HepG2 (cell line): ENCODE measurements at regions not wholly inside any gene's neighbourhood (a gene's known extent, or its start where the extent isn't known, plus 50 kb on each side); places are given as distances from the start of the nearest gene placed in this dataset.

ENCODE experiments used
- ATAC-seq: fragments of 200-7000 bp; cut with Tn5 transposase; 3 replicates; pipeline ENCODE4 v1.9.1; 2020; ENCODE audit warnings: mild to moderate bottlenecking, moderate library complexity
- BruUV-seq: library from RNA; stranded (reverse); fragments of 400-500 nt; replicated peaks from 2 replicates; lab custom pipeline; 2021; lab: Mats Ljungman, UMichigan
- CTCF ChIA-PET: fragments of 300-600 bp; formaldehyde crosslinking; extraction: SDS; loops from one replicate; lab custom pipeline; 2021; ENCODE audit warnings: low total read pairs, inconsistent platforms, low intra/inter-chr PET ratio; lab: Yijun Ruan, JAX
- POLR2A ChIA-PET: fragments of 350-600 bp; sonication (Branson Sonifier 250); formaldehyde crosslinking; loops from one replicate; lab custom pipeline; 2020; ENCODE audit warnings: antibody characterized with exemption, inconsistent platforms; lab: Yijun Ruan, JAX
- DNase-seq: peaks from one replicate; pipeline ENCODE4 v3.0.0-alpha.2; 2015; ENCODE audit warnings: low spot score
- FAIRE-seq: peaks from 3 replicates; lab custom pipeline; 2011; peaks lifted over from hg19 to GRCh38; lab: Jason Lieb, UNC
- H2AFZ ChIP-seq: one replicate; pipeline ENCODE4 v1.6.1; 2011; ENCODE audit warnings: low read length, inconsistent platforms
- H3K27ac ChIP-seq: fragments of 300-600 bp; 3 replicates; pipeline ENCODE4 v1.8.0; 2011; ENCODE audit warnings: mixed run types, mild to moderate bottlenecking, mixed read lengths, low read length, inconsistent platforms; ENCODE audit not compliant: insufficient read depth; ENCODE audit errors: extremely low read length
- H3K27me3 ChIP-seq, 2 experiments: fragments of 200-600 bp in 1 of 2; 2 replicates in 1 of 2; 3 replicates in 1 of 2; pipeline versions ENCODE4 v1.6.0 to v1.8.0; 2011; ENCODE audit warnings: low read length in 2 of 2, mild to moderate bottlenecking in 2 of 2, moderate library complexity in 2 of 2, inconsistent platforms in 1 of 2; ENCODE audit not compliant: insufficient read depth in 2 of 2, control insufficient read depth in 1 of 2
- H3K36me3 ChIP-seq, 2 experiments: fragments of 200-600 bp in 1 of 2; replicated peaks in 1 of 2; 2 replicates in 1 of 2; 3 replicates in 1 of 2; pipeline versions ENCODE4 v1.5.1 to v1.8.0; 2011; ENCODE audit warnings: low read length in 2 of 2, inconsistent platforms in 1 of 2; ENCODE audit not compliant: insufficient read depth in 2 of 2, control insufficient read depth in 1 of 2
- H3K4me1 ChIP-seq: 2 replicates; pipeline ENCODE4 v1.5.1; 2012; ENCODE audit warnings: low read length, inconsistent platforms; ENCODE audit not compliant: insufficient read depth
- H3K4me2 ChIP-seq: 2 replicates; pipeline ENCODE4 v1.6.0; 2011; ENCODE audit warnings: low read depth, low read length, inconsistent platforms
- H3K4me3 ChIP-seq, 3 experiments: fragments of 200-600 bp in 1 of 3; sonication (generic), shearing (Covaris generic) in 1 of 3; replicated peaks in 1 of 3; 2 replicates each; pipeline ENCODE4 v1.5.1; 2011 to 2016; ENCODE audit warnings: low read length in 3 of 3, inconsistent platforms in 2 of 3, low read depth in 2 of 3, mild to moderate bottlenecking in 2 of 3, control low read depth in 1 of 3, mixed read lengths in 1 of 3; ENCODE audit not compliant: insufficient read depth in 1 of 3
- H3K79me2 ChIP-seq: one replicate; pipeline ENCODE4 v1.6.1; 2011; ENCODE audit warnings: low read length, inconsistent platforms; ENCODE audit not compliant: insufficient read depth
- H3K9ac ChIP-seq: 2 replicates; pipeline ENCODE4 v1.6.0; 2011; ENCODE audit warnings: mild to moderate bottlenecking, low read depth, low read length, inconsistent platforms; ENCODE audit not compliant: insufficient read depth
- H3K9me3 ChIP-seq: 2 replicates; pipeline ENCODE4 v1.5.1; 2012; ENCODE audit warnings: mild to moderate bottlenecking, low read length
- H4K20me1 ChIP-seq: 2 replicates; pipeline ENCODE4 v1.6.0; 2011; ENCODE audit warnings: inconsistent platforms, mild to moderate bottlenecking, low read length, moderate library complexity; ENCODE audit not compliant: insufficient read depth
- ETV5 ChIP-seq: IDR thresholded peaks from 2 replicates; pipeline ENCODE4 v1.6.1; 2018; ENCODE audit warnings: missing biosample characterization, missing genetic modification reagents, inconsistent platforms, borderline replicate concordance
- GATA4 ChIP-seq: sonication (generic); IDR thresholded peaks from 2 replicates; pipeline ENCODE4 v1.6.1; 2016; ENCODE audit warnings: antibody characterized with exemption, low read depth, borderline replicate concordance
- MEIS2 ChIP-seq: sonication (generic); formaldehyde crosslinking; IDR thresholded peaks from 2 replicates; pipeline ENCODE4 v1.9.0; 2021; ENCODE audit warnings: mild to moderate bottlenecking, missing genetic modification reagents
- PAXIP1 ChIP-seq: sonication (generic); formaldehyde crosslinking; conservative IDR thresholded peaks from 2 replicates; pipeline ENCODE4 v1.4.0; 2020; ENCODE audit warnings: mild to moderate bottlenecking, missing genetic modification reagents, moderate library complexity
- SAP130 ChIP-seq: IDR thresholded peaks from 2 replicates; pipeline ENCODE4 v1.6.1; 2016; ENCODE audit warnings: low read depth
- XBP1 ChIP-seq: sonication (generic); formaldehyde crosslinking; IDR thresholded peaks from 2 replicates; pipeline ENCODE4 v1.5.0; 2020; ENCODE audit warnings: missing genetic modification reagents
- ZNF546 ChIP-seq: sonication (generic); formaldehyde crosslinking; conservative IDR thresholded peaks from 2 replicates; pipeline ENCODE4 v1.8.1; 2023; ENCODE audit warnings: mild to moderate bottlenecking, missing genetic modification reagents
- ZNF660 ChIP-seq: sonication (generic); formaldehyde crosslinking; IDR thresholded peaks from 2 replicates; pipeline ENCODE4 v1.5.1; 2020; ENCODE audit warnings: mild to moderate bottlenecking, low read depth, missing genetic modification reagents, borderline replicate concordance
- ZNF780A ChIP-seq: sonication (generic); formaldehyde crosslinking; IDR thresholded peaks from 2 replicates; pipeline ENCODE4 v1.8.0; 2022; ENCODE audit warnings: mild to moderate bottlenecking, missing genetic modification reagents, moderate library complexity
- ZSCAN12 ChIP-seq: sonication (generic); formaldehyde crosslinking; IDR thresholded peaks from 2 replicates; pipeline ENCODE4 v1.9.0; 2021; ENCODE audit warnings: mild to moderate bottlenecking, missing genetic modification reagents
- ZSCAN30 ChIP-seq: sonication (generic); formaldehyde crosslinking; IDR thresholded peaks from 2 replicates; pipeline ENCODE4 v1.5.0; 2020; ENCODE audit warnings: mild to moderate bottlenecking, missing genetic modification reagents
- WGBS: methylation state at CpG from one replicate; pipeline ENCODE4 v1.1.6; 2017; ENCODE audit warnings: low lambda C conversion rate; 5-methylcytosine and 5-hydroxymethylcytosine counted together
- in situ Hi-C: cut with HindIII; loops from 2 replicates; pipeline ENCODE4 v1.10.0; 2017; ENCODE audit warnings: low pct_unique_long_range_greater_than_20kb; ENCODE audit not compliant: extremely low pct_ligation_motif_present
- intact Hi-C: fragments of 100-400 bp; cut with micrococcal nuclease; formaldehyde crosslinking; loops from one replicate; pipeline ENCODE4 v1.10.0; 2022; ENCODE audit not compliant: unreplicated experiment
- TF ChIP-seq, protein P1 (sequence below): sonication (generic); formaldehyde crosslinking; IDR thresholded peaks from 2 replicates; pipeline ENCODE4 v1.8.0; 2022; ENCODE audit warnings: mild to moderate bottlenecking, missing genetic modification reagents; ENCODE audit not compliant: insufficient replicate concordance
- TF ChIP-seq, protein P2 (sequence below): IDR thresholded peaks from 2 replicates; pipeline ENCODE4 v1.6.1; 2016; ENCODE audit warnings: mild to moderate bottlenecking
- TF ChIP-seq, protein P3 (sequence below): sonication (generic); formaldehyde crosslinking; IDR thresholded peaks from 2 replicates; pipeline ENCODE4 v1.4.0; 2020; ENCODE audit warnings: mild to moderate bottlenecking, low read depth, missing genetic modification reagents
- TF ChIP-seq, protein P4 (sequence below): sonication (generic); formaldehyde crosslinking; IDR thresholded peaks from 2 replicates; pipeline ENCODE4 v1.4.0; 2020; ENCODE audit warnings: missing genetic modification reagents, mild to moderate bottlenecking, borderline replicate concordance

DNA sequence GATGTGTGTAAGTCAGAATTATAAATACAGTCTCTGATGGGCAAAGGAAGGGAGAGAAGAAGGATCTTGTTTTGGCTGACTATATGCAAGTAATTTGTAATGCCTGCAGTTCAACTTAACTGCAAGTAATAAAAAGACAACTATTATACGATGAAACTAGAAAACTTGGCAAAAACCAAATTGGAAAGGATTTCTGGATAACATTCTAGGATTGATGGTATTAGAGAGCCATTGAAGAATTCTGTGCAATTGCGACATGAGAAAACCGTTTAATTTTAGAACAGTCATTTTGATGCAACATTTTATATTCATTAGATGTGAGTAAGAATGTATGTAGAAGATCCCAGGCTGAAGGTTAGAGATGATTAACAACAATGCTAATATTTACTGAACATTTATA, 1334.1 kb downstream of the EFNB2 start:
- ATAC-seq, result no peak
- TF ChIP-seq MEIS2 (CRISPR knock-in tag) (no peak), ZNF660 (CRISPR knock-in tag) (no peak), PAXIP1 (no peak), GATA4 (no peak), ETV5 (CRISPR knock-in tag) (no peak), ZNF546 (CRISPR knock-in tag) (no peak), SAP130 (no peak), ZSCAN30 (CRISPR knock-in tag) (no peak), ZNF780A (CRISPR knock-in tag) (no peak), XBP1 (CRISPR knock-in tag) (no peak), ZSCAN12 (CRISPR knock-in tag) (no peak)
- TF ChIP-seq, protein P1, sequence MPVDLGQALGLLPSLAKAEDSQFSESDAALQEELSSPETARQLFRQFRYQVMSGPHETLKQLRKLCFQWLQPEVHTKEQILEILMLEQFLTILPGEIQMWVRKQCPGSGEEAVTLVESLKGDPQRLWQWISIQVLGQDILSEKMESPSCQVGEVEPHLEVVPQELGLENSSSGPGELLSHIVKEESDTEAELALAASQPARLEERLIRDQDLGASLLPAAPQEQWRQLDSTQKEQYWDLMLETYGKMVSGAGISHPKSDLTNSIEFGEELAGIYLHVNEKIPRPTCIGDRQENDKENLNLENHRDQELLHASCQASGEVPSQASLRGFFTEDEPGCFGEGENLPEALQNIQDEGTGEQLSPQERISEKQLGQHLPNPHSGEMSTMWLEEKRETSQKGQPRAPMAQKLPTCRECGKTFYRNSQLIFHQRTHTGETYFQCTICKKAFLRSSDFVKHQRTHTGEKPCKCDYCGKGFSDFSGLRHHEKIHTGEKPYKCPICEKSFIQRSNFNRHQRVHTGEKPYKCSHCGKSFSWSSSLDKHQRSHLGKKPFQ (CRISPR knock-in tag), result no peak
- TF ChIP-seq, protein P2, sequence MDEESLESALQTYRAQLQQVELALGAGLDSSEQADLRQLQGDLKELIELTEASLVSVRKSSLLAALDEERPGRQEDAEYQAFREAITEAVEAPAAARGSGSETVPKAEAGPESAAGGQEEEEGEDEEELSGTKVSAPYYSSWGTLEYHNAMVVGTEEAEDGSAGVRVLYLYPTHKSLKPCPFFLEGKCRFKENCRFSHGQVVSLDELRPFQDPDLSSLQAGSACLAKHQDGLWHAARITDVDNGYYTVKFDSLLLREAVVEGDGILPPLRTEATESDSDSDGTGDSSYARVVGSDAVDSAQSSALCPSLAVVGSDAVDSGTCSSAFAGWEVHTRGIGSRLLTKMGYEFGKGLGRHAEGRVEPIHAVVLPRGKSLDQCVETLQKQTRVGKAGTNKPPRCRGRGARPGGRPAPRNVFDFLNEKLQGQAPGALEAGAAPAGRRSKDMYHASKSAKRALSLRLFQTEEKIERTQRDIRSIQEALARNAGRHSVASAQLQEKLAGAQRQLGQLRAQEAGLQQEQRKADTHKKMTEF (CRISPR knock-in tag), result no peak
- TF ChIP-seq, protein P3, sequence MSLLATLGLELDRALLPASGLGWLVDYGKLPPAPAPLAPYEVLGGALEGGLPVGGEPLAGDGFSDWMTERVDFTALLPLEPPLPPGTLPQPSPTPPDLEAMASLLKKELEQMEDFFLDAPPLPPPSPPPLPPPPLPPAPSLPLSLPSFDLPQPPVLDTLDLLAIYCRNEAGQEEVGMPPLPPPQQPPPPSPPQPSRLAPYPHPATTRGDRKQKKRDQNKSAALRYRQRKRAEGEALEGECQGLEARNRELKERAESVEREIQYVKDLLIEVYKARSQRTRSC (CRISPR knock-in tag), result no peak
- TF ChIP-seq, protein P4, sequence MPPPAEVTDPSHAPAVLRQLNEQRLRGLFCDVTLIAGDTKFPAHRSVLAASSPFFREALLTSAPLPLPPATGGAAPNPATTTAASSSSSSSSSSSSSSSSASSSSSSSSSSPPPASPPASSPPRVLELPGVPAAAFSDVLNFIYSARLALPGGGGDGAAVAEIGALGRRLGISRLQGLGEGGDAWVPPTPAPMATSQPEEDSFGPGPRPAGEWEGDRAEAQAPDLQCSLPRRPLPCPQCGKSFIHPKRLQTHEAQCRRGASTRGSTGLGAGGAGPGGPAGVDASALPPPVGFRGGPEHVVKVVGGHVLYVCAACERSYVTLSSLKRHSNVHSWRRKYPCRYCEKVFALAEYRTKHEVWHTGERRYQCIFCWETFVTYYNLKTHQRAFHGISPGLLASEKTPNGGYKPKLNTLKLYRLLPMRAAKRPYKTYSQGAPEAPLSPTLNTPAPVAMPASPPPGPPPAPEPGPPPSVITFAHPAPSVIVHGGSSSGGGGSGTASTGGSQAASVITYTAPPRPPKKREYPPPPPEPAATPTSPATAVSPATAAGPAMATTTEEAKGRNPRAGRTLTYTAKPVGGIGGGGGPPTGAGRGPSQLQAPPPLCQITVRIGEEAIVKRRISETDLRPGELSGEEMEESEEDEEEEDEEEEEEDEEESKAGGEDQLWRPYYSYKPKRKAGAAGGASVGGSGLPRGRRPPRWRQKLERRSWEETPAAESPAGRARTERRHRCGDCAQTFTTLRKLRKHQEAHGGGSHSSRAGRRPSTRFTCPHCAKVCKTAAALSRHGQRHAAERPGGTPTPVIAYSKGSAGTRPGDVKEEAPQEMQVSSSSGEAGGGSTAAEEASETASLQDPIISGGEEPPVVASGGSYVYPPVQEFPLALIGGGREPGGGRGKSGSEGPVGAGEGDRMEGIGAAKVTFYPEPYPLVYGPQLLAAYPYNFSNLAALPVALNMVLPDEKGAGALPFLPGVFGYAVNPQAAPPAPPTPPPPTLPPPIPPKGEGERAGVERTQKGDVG, result no peak

More for the DNA sequence above, 1334.1 kb downstream of the EFNB2 start:
- intact Hi-C loops (loop anchor here (10.0 kb wide), 1 partner anchor 627 kb away; no protein-coding TSS in a partner anchor), in situ Hi-C loops (no loop called here)
- DNase-seq (no peak), FAIRE-seq (no peak)
- ChIA-PET CTCF (no interaction called here), POLR2A (no interaction called here)
- no peak overlapping the region for H2AFZ ChIP-seq
- no peak overlapping the region for H3K27ac ChIP-seq
- no peaks in the 10 kb centered on the region for H4K20me1 ChIP-seq
- H3K4me3 ChIP-seq, result no peak overlapping the region
- H3K36me3 ChIP-seq, result no peaks in the 10 kb centered on the region
- no peaks in the 10 kb centered on the region; a peak in 1 of 5 replicates for H3K27me3 ChIP-seq
- no peaks in the 10 kb centered on the region for H3K4me1 ChIP-seq
- peaks cover 15% of the 10 kb centered on the region for H3K9me3 ChIP-seq
- WGBS, result 27% methylated on average over 3 of the region's 3 CpGs
- H3K9ac ChIP-seq, result no peak overlapping the region
- no TSS peak for BruUV-seq
- H3K79me2 ChIP-seq, result no peaks in the 10 kb centered on the region
- H3K4me2 ChIP-seq, result no peak overlapping the region
